CD4-positive, alpha-beta T cell treated with Interleukin-4 for 1 hour (primary cell): ENCODE measurements at regions not wholly inside any gene's neighbourhood (a gene's known extent, or its start where the extent isn't known, plus 50 kb on each side); places are given as distances from the start of the nearest gene placed in this dataset.

Source experiments
- DNase-seq, 2 donors: peaks; one replicate each; pipeline ENCODE4 v3.0.0-alpha.2; 2020 to 2022

DNA sequence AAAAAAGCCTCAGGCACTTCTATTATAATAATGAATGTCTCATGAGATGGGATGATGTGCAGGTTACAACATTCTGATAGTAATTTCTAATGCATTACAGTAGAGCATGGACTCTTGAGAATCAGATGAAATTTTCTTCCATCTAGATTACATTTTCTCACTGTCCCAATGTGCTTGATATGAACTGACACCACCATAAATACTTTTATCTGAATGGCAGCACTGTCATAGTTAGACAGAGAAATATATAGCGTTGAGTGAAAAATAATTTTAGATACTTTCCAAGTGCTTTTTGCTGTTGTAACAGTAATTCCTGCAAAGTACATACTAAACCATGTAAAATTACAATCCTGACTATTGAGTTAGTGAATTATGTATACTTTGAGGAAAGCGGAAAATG, 630.1 kb downstream of the BRINP3 start:
- DNase-seq: no peak

DNA sequence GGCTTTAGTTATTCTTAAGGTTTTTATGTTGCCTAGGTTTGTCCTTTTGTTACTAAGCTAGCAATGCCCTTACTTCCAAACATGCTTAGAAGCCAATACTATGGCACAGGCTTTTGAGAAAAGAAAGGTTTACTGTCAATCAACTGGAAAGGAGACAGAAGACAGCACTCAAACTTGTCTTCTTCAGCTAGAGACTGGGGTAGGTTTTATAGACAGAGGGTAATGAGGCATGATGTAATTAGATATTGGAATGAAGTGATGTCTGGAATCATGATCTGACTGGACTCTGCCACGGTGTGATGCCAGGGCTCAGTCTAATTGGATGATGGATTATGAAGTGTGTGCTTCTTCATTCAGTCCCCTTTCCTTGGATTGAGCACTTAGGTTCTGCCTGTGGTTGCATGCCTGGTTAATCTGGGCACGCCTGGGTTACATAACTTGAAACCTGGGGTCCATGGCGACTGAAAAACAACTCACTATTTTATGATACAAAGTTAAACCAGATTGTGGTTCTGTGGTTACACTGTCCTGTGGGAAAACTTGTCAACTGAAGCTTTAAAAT, 625.8 kb downstream of the BRINP3 start:
- DNase-seq: no peak

- DNase-seq: no peak
Measured at GRCh38 chr1:189859385-189859977, 618.2 kb downstream of the BRINP3 start.

DNA sequence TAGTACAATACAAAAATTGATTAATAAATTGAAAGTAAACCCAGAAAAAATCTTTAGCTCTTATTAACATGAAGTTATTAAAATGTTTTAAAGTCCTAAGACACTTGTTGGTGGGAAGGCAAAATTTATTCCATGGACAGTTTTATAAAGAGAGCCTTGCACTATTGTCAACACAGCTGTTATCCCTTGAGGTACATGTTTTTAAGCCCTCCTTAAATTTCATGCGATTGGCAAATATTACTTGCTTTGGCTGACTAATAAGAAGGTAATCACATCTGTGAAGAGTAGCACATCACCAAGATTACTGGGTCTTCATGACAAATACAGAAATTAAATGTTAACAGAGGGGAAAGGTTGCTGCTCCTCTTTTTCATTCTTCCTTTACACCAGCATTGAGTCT, 611.1 kb downstream of the BRINP3 start:
- DNase-seq: no peak

DNA sequence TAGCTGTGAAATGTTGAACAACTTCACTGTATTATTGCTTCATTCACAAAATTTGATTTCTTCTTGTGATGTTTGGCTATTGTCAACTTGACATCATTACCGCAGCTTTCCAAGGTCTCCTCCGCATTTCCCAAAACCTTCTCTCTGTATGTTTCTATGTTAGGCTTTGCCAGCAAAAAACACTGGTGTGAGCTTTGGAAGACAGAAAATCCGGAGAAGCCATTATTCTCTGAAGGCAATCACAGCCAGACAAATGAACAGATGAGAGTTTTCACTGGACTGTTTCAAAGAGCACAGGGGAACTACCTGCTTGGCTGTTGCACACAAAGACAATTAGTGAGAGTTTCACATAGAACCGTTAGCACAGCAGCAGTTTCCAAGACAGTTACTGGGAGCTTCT, 609.6 kb downstream of the BRINP3 start:
- no peak for DNase-seq

DNA sequence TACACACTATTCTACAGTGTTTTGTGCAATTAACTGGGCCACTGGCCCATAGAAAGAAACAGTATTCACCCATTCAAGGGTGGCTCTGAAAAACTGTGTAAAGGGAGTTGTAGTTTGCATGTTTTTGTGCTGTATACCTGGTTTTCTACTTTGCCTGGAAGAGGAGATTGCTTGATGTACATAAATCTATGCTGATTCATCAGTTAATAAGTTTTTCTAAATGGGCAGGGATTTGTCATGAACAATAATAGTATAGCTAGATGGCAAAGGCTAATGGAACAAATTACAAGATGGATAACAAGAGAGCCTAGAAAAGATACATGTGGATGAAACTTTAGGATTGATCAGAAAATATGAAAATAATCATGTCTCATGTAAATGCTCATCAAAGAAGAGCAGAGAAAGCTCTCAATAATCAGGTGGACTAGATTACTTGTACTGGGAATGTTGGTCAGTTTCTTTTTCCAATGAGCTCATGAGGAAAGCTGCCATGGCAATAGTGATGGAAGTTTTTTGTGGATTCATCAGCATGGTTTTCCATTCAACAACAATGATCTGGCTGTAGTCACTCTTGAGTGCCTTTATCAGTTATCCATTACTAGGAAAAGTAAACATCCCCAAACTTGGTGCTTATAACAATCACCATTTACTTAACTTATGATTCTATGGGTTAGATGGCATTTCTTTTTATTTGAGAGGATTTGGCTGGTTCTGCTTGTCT, 602.8 kb downstream of the BRINP3 start:
- no peak for DNase-seq

GRCh38 chr1:189880135-189880534, 597.5 kb downstream of the BRINP3 start:
- no peak for DNase-seq

DNA sequence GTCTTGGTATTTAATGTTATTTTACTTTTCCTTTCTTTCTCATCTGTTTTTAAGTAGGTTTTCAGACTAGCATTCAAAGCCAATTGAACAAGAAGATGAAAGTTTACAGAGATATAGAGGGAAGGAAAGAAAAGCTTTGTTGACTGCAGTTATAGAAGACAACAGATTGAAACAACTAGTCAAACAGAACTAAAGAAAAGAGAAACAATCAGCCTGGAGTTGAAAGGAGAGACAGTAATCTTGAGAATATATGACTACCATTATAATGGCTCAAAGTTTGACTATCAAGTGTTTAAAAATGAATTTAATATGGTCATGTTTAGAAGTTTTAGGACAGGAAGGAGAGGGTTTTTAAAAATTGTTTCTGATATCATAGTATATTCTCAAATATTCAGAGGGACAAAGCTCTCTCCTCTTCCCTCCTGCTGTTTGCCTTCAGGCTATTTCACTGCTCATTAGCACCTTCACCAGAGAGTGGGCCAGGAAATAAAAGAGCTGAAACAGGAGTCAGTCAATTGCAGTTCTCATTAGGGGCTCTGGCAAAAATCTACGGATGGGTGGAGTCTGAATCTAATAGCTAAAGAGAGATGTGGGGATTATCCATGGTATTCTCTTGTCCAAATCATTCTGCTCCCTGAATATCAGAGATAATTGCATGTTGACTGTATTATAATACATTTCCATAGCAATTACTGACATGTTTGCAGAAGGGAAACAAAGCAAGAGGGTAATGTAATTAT, 577.8 kb downstream of the BRINP3 start:
- DNase-seq: no peak

GRCh38 chr1:189904509-189904908, 573.2 kb downstream of the BRINP3 start:
- no peak for DNase-seq

- no peak for DNase-seq
Measured at GRCh38 chr1:189908113-189908512, 569.6 kb downstream of the BRINP3 start.

- DNase-seq: no peak
Measured at GRCh38 chr1:189921613-189922012, 556.1 kb downstream of the BRINP3 start.

- no peak for DNase-seq
Measured at GRCh38 chr1:189927641-189928040, 550.0 kb downstream of the BRINP3 start.

DNA sequence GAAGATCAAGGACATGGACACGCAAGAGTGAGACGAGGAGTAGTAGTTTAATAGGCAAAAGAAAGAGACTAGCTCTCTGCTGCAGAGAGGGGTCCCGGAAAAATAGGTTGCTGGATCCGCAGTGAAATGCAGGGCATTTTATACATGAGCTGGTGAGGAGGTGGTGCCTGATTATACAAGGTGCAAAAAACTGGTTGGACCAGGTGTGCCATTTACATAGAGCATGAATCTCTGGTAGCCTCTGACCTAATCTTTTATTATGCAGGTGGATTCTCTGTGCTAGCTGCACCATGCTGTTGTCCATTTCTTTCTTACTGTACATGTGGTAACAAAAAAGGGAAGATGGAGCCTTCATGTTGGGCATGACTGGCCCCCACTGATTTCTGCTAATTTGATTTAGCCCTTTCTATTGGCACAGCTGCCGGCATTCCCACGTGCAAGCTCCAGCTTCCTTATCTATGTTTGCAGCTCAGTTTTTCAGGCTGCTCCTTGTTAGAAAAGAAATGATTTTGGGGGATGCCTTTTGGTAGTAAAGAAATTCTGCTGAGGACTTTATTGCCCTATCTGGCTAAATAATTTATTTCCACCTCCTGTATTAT, 548.1 kb downstream of the BRINP3 start:
- no peak for DNase-seq

- DNase-seq: no peak
Measured at GRCh38 chr1:189936861-189937260, 540.8 kb downstream of the BRINP3 start.

DNA sequence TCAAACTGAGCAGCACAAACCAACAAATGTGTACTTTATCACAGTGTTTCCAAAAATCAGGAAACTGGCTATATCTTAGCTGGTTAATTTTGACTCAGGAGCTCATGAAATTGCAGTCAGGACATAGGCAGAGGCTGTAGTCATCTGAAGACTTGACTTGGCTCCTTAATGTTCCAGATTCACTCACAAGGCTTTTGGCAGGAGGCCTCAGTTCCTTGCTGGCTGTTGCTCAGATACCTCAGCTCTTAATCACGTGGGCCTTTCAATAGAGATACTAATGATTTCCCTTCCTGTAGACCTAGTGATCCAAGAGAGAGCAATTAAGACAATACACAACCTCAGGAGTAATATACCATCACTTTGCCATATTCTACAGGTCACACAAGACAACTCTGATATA, 537.7 kb downstream of the BRINP3 start:
- DNase-seq: no peak

- no peak for DNase-seq
Measured at GRCh38 chr1:189941922-189942321, 535.7 kb downstream of the BRINP3 start.

DNA sequence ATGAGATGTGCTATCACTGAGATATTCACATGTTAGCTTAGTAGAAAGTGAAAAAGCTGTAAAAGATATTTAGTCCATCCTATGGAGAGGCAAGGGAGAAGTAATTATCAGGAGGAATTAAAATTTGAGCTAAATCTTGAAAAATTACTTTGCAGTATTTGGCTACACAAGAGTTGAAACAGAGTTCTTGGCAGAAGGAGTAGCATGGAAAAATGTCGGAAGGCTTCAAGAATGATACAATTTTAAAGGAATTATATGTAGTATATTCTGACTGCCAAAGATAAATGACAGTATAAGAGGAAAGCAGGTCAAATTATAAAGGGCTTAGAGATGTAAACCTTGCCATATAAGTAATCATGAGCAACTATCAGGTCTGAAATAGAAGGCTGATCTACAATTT, 518.9 kb downstream of the BRINP3 start:
- no peak for DNase-seq

GRCh38 chr1:189960769-189961168, 516.9 kb downstream of the BRINP3 start:
- no peak for DNase-seq

- no peak for DNase-seq
Measured at GRCh38 chr1:189962181-189962580, 515.5 kb downstream of the BRINP3 start.

- no peak for DNase-seq
Measured at GRCh38 chr1:189970331-189971230, 507.1 kb downstream of the BRINP3 start.

- no peak for DNase-seq
Measured at GRCh38 chr1:189971656-189972055, 506.0 kb downstream of the BRINP3 start.

DNA sequence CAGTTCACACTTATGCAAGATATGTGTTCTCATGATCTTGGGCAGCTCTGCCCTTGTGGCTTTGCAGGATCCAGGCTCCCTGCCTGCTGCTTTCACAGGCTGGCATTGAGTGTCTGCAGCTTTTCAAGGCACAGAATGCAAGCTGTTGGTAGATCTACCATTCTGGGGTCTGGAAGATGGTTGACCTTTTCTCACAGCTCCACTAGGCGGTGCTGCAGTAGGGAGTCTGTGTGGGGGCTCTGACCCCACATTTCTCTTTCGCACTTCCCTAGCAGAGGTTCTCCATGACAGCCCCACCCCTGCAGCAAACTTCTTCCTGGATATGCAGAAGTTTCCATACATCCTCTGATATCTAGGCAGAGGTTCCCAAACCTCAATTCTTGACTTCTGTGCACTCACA, 500.5 kb downstream of the BRINP3 start:
- DNase-seq: no peak
